ENCODE measurements at regions not wholly inside any gene's neighbourhood (a gene's known extent, or its start where the extent isn't known, plus 50 kb on each side); places are given as distances from the start of the nearest gene placed in this dataset.

- ATAC-seq = no peak
- TF ChIP-seq POU6F1 (CRISPR knock-in tag; IDR thresholded peaks at IDR 0.05; ENCODE audit: borderline replicate concordance, low read depth) = no peak
- TF ChIP-seq GLIS3 (CRISPR knock-in tag; IDR thresholded peaks at IDR 0.05) = no peak
- no peak for TF ChIP-seq ARNTL (CRISPR knock-in tag; IDR thresholded peaks at IDR 0.05; ENCODE audit: borderline replicate concordance, low read depth)
- no peak for TF ChIP-seq ZFP30 (CRISPR knock-in tag; IDR thresholded peaks at IDR 0.05)
- no peak for TF ChIP-seq ESRRG (CRISPR knock-in tag; IDR thresholded peaks at IDR 0.05)
- no peak for TF ChIP-seq SNAI2 (CRISPR knock-in tag; IDR thresholded peaks at IDR 0.05)
- TF ChIP-seq ZNF8 (CRISPR knock-in tag; IDR thresholded peaks at IDR 0.05) = no peak
- no peak for TF ChIP-seq ISL1 (CRISPR knock-in tag; IDR thresholded peaks at IDR 0.05)
- TF ChIP-seq, protein P1, sequence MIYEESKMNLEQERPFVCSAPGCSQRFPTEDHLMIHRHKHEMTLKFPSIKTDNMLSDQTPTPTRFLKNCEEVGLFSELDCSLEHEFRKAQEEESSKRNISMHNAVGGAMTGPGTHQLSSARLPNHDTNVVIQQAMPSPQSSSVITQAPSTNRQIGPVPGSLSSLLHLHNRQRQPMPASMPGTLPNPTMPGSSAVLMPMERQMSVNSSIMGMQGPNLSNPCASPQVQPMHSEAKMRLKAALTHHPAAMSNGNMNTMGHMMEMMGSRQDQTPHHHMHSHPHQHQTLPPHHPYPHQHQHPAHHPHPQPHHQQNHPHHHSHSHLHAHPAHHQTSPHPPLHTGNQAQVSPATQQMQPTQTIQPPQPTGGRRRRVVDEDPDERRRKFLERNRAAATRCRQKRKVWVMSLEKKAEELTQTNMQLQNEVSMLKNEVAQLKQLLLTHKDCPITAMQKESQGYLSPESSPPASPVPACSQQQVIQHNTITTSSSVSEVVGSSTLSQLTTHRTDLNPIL (CRISPR knock-in tag; IDR thresholded peaks at IDR 0.05; ENCODE audit: low read depth) = no peak
- TF ChIP-seq BACH2 (CRISPR knock-in tag; IDR thresholded peaks at IDR 0.05; ENCODE audit: borderline replicate concordance) = no peak
- TF ChIP-seq RARB (CRISPR knock-in tag; IDR thresholded peaks at IDR 0.05) = no peak
- no peak for TF ChIP-seq ZNF565 (CRISPR knock-in tag; conservative IDR thresholded peaks at IDR 0.05; ENCODE audit: low read depth)
- TF ChIP-seq ZC3H10 (CRISPR knock-in tag; IDR thresholded peaks at IDR 0.05) = no peak
Measured at GRCh38 chr5:24110004-24110615, 534.7 kb downstream of the CDH10 start.

DNA sequence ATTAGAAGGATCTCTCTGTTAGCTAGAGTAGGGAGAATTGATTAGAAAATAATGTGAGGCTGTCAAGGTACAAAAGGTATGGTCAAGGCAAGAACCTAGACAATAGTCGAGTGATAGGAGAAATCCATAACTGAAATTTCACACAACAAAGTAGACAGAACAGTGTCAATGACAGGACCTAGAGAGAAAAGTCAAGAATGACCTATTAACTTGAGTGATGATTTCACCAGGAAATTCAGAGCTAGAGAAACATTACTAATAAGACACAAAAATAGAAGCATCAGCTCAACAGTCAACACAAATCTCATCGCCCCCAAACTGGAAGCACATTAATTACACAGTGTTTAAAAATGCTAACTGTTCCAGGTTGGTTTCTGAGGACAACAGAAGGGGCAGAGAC is 532.4 kb downstream of the CDH10 start:
- TF ChIP-seq ZFP3 (CRISPR knock-in tag; IDR thresholded peaks at IDR 0.05) (no peak), TSHZ2 (CRISPR knock-in tag; IDR thresholded peaks at IDR 0.05) (no peak), ZNF8 (CRISPR knock-in tag; IDR thresholded peaks at IDR 0.05) (no peak), ZC3H10 (CRISPR knock-in tag; IDR thresholded peaks at IDR 0.05) (no peak)
- no peak for ATAC-seq

- no peak for ATAC-seq
- TF ChIP-seq ARNTL (CRISPR knock-in tag; IDR thresholded peaks at IDR 0.05; ENCODE audit: borderline replicate concordance, low read depth) = no peak
- TF ChIP-seq ZFP30 (CRISPR knock-in tag; IDR thresholded peaks at IDR 0.05) = no peak
Measured at GRCh38 chr5:24118351-24118750, 526.4 kb downstream of the CDH10 start.

GRCh38 chr5:24135536-24135935 is 509.2 kb downstream of the CDH10 start:
- TF ChIP-seq SNAI2 (CRISPR knock-in tag; IDR thresholded peaks at IDR 0.05) = no peak
- TF ChIP-seq, protein P2, sequence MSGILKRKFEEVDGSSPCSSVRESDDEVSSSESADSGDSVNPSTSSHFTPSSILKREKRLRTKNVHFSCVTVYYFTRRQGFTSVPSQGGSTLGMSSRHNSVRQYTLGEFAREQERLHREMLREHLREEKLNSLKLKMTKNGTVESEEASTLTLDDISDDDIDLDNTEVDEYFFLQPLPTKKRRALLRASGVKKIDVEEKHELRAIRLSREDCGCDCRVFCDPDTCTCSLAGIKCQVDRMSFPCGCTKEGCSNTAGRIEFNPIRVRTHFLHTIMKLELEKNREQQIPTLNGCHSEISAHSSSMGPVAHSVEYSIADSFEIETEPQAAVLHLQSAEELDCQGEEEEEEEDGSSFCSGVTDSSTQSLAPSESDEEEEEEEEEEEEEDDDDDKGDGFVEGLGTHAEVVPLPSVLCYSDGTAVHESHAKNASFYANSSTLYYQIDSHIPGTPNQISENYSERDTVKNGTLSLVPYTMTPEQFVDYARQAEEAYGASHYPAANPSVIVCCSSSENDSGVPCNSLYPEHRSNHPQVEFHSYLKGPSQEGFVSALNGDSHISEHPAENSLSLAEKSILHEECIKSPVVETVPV (CRISPR knock-in tag; IDR thresholded peaks at IDR 0.05) = no peak
- TF ChIP-seq GLIS3 (CRISPR knock-in tag; IDR thresholded peaks at IDR 0.05) = no peak
- no peak for ATAC-seq

DNA sequence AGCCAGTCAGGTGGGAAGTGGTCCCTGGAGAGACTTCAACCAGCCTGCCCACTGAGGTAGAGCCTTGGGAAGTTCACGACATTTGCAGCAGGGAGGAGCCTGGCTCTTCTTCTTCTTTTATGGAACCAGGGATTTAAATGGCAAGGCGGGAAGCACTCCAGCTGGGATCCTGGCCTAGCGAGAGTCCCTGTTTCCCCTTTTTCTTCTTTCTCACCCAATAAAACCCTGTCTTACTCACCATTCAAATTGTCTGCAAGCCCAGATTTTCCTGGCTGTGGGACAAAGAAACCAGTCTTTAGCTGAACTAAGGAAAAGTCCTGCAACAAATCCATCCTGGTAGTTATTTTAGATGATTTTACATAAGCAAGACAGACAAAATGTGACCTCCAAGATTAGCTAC is 503.7 kb downstream of the CDH10 start:
- no peak for ATAC-seq
- TF ChIP-seq TOX (CRISPR knock-in tag; IDR thresholded peaks at IDR 0.05; ENCODE audit: borderline replicate concordance) (no peak), ARNTL (CRISPR knock-in tag; IDR thresholded peaks at IDR 0.05; ENCODE audit: borderline replicate concordance, low read depth) (no peak), ZFP30 (CRISPR knock-in tag; IDR thresholded peaks at IDR 0.05) (no peak), CSDC2 (CRISPR knock-in tag; IDR thresholded peaks at IDR 0.05) (no peak)
- TF ChIP-seq, protein P2 (CRISPR knock-in tag; IDR thresholded peaks at IDR 0.05) = no peak

Measured in SK-N-SH treated with all-trans-retinoic acid at 6 μM for 48 hours (cell line).